GM23338 (cell line): ENCODE measurements at regions not wholly inside any gene's neighbourhood (a gene's known extent, or its start where the extent isn't known, plus 50 kb on each side); places are given as distances from the start of the nearest gene placed in this dataset.

Experiments
- ATAC-seq: fragments of 200-7000 bp; cut with Tn5 transposase; 3 replicates; pipeline ENCODE4 v1.9.1; 2020
- DNase-seq: peaks from one replicate; pipeline ENCODE4 v3.0.0-alpha.2; 2015; ENCODE audit warnings: low spot score
- H2AFZ ChIP-seq: fragments of 200-600 bp; sonication (generic); 2 replicates; pipeline ENCODE4 v1.8.0; 2016; ENCODE audit warnings: antibody characterized with exemption, mild to moderate bottlenecking, moderate library complexity
- H3F3A ChIP-seq: fragments of 200-600 bp; sonication (generic); replicated peaks from 2 replicates; pipeline ENCODE4 v1.8.0; 2017; ENCODE audit warnings: antibody characterized with exemption, mixed run types, low read depth
- H3K27ac ChIP-seq: fragments of 200-600 bp; sonication (generic); 2 replicates; pipeline ENCODE4 v1.6.1; 2016; ENCODE audit warnings: low read depth
- H3K27me3 ChIP-seq: fragments of 200-600 bp; sonication (generic); 2 replicates; pipeline ENCODE4 v1.8.0; 2016; ENCODE audit warnings: mild to moderate bottlenecking, mixed run types, moderate library complexity; ENCODE audit not compliant: insufficient read depth
- H3K36me3 ChIP-seq: fragments of 200-600 bp; sonication (generic); 2 replicates; pipeline ENCODE4 v1.8.0; 2016; ENCODE audit warnings: mild to moderate bottlenecking; ENCODE audit not compliant: insufficient read depth
- H3K4me1 ChIP-seq: fragments of 200-600 bp; sonication (generic); 2 replicates; pipeline ENCODE4 v1.8.0; 2016; ENCODE audit warnings: mild to moderate bottlenecking, moderate library complexity; ENCODE audit not compliant: insufficient read depth
- H3K4me2 ChIP-seq: fragments of 200-600 bp; sonication (generic); 2 replicates; pipeline ENCODE4 v1.7.1; 2017; ENCODE audit warnings: mixed run types
- H3K4me3 ChIP-seq: fragments of 200-600 bp; sonication (generic); 2 replicates; pipeline ENCODE4 v1.6.1; 2016; ENCODE audit warnings: mixed run types
- H3K79me2 ChIP-seq: fragments of 200-600 bp; sonication (generic); replicated peaks from 2 replicates; pipeline ENCODE4 v1.8.0; 2017; ENCODE audit warnings: mild to moderate bottlenecking; ENCODE audit not compliant: insufficient read depth
- H3K9me2 ChIP-seq: fragments of 200-600 bp; sonication (generic); 2 replicates; pipeline ENCODE4 v1.8.0; 2017; ENCODE audit not compliant: insufficient read depth
- H4K20me1 ChIP-seq: fragments of 200-600 bp; sonication (generic); replicated peaks from 2 replicates; pipeline ENCODE4 v1.8.0; 2017; ENCODE audit warnings: mild to moderate bottlenecking; ENCODE audit not compliant: insufficient read depth
- H3K27ac Mint-ChIP-seq: 2 replicates; pipeline ENCODE4 v1.8.0; 2020; ENCODE audit warnings: inconsistent platforms, mild to moderate bottlenecking, moderate library complexity, mixed read lengths
- H3K27me3 Mint-ChIP-seq: 3 replicates; pipeline ENCODE4 v1.8.0; 2022; ENCODE audit warnings: low read depth, mild to moderate bottlenecking, moderate library complexity, mixed read lengths, inconsistent platforms; ENCODE audit not compliant: insufficient read depth, poor library complexity
- H3K36me3 Mint-ChIP-seq: 3 replicates; pipeline ENCODE4 v1.8.0; 2021; ENCODE audit warnings: low read depth, mild to moderate bottlenecking, inconsistent platforms, moderate library complexity, mixed read lengths
- H3K4me1 Mint-ChIP-seq: 3 replicates; pipeline ENCODE4 v1.8.0; 2020; ENCODE audit warnings: mild to moderate bottlenecking, inconsistent platforms, mixed read lengths
- H3K4me3 Mint-ChIP-seq: 3 replicates; pipeline ENCODE4 v1.8.0; 2021; ENCODE audit warnings: moderate library complexity, mild to moderate bottlenecking, inconsistent platforms, mixed read lengths
- H3K9me3 Mint-ChIP-seq: 3 replicates; pipeline ENCODE4 v1.8.0; 2020; ENCODE audit warnings: moderate library complexity, mild to moderate bottlenecking, inconsistent platforms, mixed read lengths
- CREB1 ChIP-seq: fragments of 250-450 bp; sonication (Bioruptor Pico); IDR thresholded peaks from 2 replicates; pipeline ENCODE4 v1.5.0; 2020; ENCODE audit warnings: low read depth, mild to moderate bottlenecking, moderate library complexity
- EZH2 ChIP-seq: fragments of 200-600 bp; sonication (generic); IDR thresholded peaks from one replicate; pipeline ENCODE4 v1.8.0; 2017; ENCODE audit warnings: antibody characterized with exemption, mild to moderate bottlenecking, low read depth; ENCODE audit not compliant: unreplicated experiment
- EZH2phosphoT487 ChIP-seq: fragments of 200-600 bp; sonication (generic); IDR thresholded peaks from one replicate; pipeline ENCODE4 v1.8.1; 2018; ENCODE audit warnings: antibody characterized with exemption; ENCODE audit not compliant: unreplicated experiment
- JUNB ChIP-seq: IDR thresholded peaks from one replicate; pipeline ENCODE4 v1.6.1; 2016; ENCODE audit warnings: antibody characterized with exemption; ENCODE audit not compliant: unreplicated experiment
- NANOG ChIP-seq: IDR thresholded peaks from 2 replicates; pipeline ENCODE4 v1.6.1; 2016; ENCODE audit warnings: antibody characterized with exemption, borderline replicate concordance
- POLR2AphosphoS5 ChIP-seq: IDR thresholded peaks from 2 replicates; pipeline ENCODE4 v1.6.1; 2016; ENCODE audit warnings: antibody characterized with exemption, low read depth
- STAT1 ChIP-seq: IDR thresholded peaks from one replicate; pipeline ENCODE4 v1.6.1; 2016; ENCODE audit warnings: antibody characterized with exemption; ENCODE audit not compliant: unreplicated experiment
- ZNF114 ChIP-seq: fragments of 250-450 bp; sonication (Bioruptor Pico); IDR thresholded peaks from 2 replicates; pipeline ENCODE4 v1.5.0; 2020; ENCODE audit warnings: mild to moderate bottlenecking, moderate library complexity
- ZNF331 ChIP-seq: fragments of 250-450 bp; sonication (Bioruptor Pico); IDR thresholded peaks from 2 replicates; pipeline ENCODE4 v1.5.0; 2020; ENCODE audit warnings: low read depth, mild to moderate bottlenecking, moderate library complexity
- TF ChIP-seq, protein P1 (sequence below), 2 experiments: fragments of 200-600 bp in 1 of 2; sonication (generic) in 1 of 2; conservative IDR thresholded peaks; 2 replicates each; pipeline versions ENCODE4 v1.5.1 to v1.6.1; 2016 to 2017; ENCODE audit warnings: antibody characterized with exemption in 2 of 2, low read depth in 2 of 2, mild to moderate bottlenecking in 2 of 2, moderate library complexity in 1 of 2
- TF ChIP-seq, protein P2 (sequence below): IDR thresholded peaks from 2 replicates; pipeline ENCODE4 v1.6.1; 2016; ENCODE audit warnings: antibody characterized with exemption
- TF ChIP-seq, protein P3 (sequence below): fragments of 250-450 bp; sonication (Bioruptor Pico); IDR thresholded peaks from 2 replicates; pipeline ENCODE4 v1.5.0; 2020; ENCODE audit warnings: mild to moderate bottlenecking, moderate library complexity
- TF ChIP-seq, protein P4 (sequence below): IDR thresholded peaks from one replicate; pipeline ENCODE4 v1.6.1; 2018; ENCODE audit warnings: antibody characterized with exemption; ENCODE audit not compliant: unreplicated experiment

DNA sequence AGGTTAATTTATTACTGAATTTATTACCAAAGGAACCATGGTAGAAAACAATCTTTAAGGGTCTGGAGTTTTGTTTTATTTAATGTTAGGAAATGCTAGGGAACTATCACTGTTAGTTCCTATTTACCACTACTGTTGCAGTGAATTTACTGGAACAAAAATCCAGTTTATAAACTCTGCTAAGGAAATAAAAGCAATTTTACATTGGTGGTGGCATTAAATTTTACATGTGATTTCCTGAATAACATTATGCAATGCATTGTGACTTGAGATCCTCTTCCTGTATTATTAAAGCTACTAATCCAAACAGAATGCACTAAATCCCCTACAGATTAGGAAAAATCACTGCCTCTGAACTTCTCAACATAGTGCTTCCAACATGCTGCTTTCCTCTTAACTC, 599.5 kb upstream of the PTGER4 start:
- no peaks in the 10 kb centered on the region for H3K79me2 ChIP-seq
- no peak overlapping the region for H3K4me2 ChIP-seq
- no peak for ATAC-seq
- Mint-ChIP-seq H3K36me3 (peaks cover 15% of the 10 kb centered on the region; the same call in 2 of the 3 replicates), H3K4me1 (no peaks in the 10 kb centered on the region), H3K4me3 (no peak overlapping the region), H3K27me3 (no peaks in the 10 kb centered on the region), H3K27ac (no peak overlapping the region), H3K9me3 (peaks cover 39% of the 10 kb centered on the region)
- no peak overlapping the region for H3K27ac ChIP-seq
- TF ChIP-seq, protein P1, sequence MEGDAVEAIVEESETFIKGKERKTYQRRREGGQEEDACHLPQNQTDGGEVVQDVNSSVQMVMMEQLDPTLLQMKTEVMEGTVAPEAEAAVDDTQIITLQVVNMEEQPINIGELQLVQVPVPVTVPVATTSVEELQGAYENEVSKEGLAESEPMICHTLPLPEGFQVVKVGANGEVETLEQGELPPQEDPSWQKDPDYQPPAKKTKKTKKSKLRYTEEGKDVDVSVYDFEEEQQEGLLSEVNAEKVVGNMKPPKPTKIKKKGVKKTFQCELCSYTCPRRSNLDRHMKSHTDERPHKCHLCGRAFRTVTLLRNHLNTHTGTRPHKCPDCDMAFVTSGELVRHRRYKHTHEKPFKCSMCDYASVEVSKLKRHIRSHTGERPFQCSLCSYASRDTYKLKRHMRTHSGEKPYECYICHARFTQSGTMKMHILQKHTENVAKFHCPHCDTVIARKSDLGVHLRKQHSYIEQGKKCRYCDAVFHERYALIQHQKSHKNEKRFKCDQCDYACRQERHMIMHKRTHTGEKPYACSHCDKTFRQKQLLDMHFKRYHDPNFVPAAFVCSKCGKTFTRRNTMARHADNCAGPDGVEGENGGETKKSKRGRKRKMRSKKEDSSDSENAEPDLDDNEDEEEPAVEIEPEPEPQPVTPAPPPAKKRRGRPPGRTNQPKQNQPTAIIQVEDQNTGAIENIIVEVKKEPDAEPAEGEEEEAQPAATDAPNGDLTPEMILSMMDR (conservative IDR thresholded peaks at IDR 0.05; ENCODE audit: low read depth in 2 of 2): no peak
- TF ChIP-seq, protein P2, sequence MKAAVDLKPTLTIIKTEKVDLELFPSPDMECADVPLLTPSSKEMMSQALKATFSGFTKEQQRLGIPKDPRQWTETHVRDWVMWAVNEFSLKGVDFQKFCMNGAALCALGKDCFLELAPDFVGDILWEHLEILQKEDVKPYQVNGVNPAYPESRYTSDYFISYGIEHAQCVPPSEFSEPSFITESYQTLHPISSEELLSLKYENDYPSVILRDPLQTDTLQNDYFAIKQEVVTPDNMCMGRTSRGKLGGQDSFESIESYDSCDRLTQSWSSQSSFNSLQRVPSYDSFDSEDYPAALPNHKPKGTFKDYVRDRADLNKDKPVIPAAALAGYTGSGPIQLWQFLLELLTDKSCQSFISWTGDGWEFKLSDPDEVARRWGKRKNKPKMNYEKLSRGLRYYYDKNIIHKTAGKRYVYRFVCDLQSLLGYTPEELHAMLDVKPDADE: no peak
- TF ChIP-seq POLR2AphosphoS5: no peak
- no peak for TF ChIP-seq ZNF114 (CRISPR knock-in tag)
- TF ChIP-seq ZNF331 (CRISPR knock-in tag): no peak
- no peak for TF ChIP-seq EZH2
- TF ChIP-seq NANOG: no peak
- no peak for TF ChIP-seq EZH2phosphoT487
- TF ChIP-seq, protein P3, sequence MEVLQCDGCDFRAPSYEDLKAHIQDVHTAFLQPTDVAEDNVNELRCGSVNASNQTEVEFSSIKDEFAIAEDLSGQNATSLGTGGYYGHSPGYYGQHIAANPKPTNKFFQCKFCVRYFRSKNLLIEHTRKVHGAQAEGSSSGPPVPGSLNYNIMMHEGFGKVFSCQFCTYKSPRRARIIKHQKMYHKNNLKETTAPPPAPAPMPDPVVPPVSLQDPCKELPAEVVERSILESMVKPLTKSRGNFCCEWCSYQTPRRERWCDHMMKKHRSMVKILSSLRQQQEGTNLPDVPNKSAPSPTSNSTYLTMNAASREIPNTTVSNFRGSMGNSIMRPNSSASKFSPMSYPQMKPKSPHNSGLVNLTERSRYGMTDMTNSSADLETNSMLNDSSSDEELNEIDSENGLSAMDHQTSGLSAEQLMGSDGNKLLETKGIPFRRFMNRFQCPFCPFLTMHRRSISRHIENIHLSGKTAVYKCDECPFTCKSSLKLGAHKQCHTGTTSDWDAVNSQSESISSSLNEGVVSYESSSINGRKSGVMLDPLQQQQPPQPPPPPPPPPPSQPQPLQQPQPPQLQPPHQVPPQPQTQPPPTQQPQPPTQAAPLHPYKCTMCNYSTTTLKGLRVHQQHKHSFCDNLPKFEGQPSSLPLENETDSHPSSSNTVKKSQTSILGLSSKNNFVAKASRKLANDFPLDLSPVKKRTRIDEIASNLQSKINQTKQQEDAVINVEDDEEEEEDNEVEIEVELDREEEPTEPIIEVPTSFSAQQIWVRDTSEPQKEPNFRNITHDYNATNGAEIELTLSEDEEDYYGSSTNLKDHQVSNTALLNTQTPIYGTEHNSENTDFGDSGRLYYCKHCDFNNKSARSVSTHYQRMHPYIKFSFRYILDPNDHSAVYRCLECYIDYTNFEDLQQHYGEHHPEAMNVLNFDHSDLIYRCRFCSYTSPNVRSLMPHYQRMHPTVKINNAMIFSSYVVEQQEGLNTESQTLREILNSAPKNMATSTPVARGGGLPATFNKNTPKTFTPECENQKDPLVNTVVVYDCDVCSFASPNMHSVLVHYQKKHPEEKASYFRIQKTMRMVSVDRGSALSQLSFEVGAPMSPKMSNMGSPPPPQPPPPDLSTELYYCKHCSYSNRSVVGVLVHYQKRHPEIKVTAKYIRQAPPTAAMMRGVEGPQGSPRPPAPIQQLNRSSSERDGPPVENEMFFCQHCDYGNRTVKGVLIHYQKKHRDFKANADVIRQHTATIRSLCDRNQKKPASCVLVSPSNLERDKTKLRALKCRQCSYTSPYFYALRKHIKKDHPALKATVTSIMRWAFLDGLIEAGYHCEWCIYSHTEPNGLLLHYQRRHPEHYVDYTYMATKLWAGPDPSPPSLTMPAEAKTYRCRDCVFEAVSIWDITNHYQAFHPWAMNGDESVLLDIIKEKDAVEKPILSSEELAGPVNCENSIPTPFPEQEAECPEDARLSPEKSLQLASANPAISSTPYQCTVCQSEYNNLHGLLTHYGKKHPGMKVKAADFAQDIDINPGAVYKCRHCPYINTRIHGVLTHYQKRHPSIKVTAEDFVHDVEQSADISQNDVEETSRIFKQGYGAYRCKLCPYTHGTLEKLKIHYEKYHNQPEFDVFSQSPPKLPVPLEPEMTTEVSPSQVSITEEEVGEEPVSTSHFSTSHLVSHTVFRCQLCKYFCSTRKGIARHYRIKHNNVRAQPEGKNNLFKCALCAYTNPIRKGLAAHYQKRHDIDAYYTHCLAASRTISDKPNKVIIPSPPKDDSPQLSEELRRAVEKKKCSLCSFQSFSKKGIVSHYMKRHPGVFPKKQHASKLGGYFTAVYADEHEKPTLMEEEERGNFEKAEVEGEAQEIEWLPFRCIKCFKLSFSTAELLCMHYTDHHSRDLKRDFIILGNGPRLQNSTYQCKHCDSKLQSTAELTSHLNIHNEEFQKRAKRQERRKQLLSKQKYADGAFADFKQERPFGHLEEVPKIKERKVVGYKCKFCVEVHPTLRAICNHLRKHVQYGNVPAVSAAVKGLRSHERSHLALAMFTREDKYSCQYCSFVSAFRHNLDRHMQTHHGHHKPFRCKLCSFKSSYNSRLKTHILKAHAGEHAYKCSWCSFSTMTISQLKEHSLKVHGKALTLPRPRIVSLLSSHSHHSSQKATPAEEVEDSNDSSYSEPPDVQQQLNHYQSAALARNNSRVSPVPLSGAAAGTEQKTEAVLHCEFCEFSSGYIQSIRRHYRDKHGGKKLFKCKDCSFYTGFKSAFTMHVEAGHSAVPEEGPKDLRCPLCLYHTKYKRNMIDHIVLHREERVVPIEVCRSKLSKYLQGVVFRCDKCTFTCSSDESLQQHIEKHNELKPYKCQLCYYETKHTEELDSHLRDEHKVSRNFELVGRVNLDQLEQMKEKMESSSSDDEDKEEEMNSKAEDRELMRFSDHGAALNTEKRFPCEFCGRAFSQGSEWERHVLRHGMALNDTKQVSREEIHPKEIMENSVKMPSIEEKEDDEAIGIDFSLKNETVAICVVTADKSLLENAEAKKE: no peak
- no peak for TF ChIP-seq JUNB
- no peak for TF ChIP-seq CREB1 (CRISPR knock-in tag)
- no peak for TF ChIP-seq STAT1
- TF ChIP-seq, protein P4, sequence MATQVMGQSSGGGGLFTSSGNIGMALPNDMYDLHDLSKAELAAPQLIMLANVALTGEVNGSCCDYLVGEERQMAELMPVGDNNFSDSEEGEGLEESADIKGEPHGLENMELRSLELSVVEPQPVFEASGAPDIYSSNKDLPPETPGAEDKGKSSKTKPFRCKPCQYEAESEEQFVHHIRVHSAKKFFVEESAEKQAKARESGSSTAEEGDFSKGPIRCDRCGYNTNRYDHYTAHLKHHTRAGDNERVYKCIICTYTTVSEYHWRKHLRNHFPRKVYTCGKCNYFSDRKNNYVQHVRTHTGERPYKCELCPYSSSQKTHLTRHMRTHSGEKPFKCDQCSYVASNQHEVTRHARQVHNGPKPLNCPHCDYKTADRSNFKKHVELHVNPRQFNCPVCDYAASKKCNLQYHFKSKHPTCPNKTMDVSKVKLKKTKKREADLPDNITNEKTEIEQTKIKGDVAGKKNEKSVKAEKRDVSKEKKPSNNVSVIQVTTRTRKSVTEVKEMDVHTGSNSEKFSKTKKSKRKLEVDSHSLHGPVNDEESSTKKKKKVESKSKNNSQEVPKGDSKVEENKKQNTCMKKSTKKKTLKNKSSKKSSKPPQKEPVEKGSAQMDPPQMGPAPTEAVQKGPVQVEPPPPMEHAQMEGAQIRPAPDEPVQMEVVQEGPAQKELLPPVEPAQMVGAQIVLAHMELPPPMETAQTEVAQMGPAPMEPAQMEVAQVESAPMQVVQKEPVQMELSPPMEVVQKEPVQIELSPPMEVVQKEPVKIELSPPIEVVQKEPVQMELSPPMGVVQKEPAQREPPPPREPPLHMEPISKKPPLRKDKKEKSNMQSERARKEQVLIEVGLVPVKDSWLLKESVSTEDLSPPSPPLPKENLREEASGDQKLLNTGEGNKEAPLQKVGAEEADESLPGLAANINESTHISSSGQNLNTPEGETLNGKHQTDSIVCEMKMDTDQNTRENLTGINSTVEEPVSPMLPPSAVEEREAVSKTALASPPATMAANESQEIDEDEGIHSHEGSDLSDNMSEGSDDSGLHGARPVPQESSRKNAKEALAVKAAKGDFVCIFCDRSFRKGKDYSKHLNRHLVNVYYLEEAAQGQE: no peak
- no peaks in the 10 kb centered on the region for H4K20me1 ChIP-seq
- no peak for DNase-seq
- H3K36me3 ChIP-seq: no peaks in the 10 kb centered on the region
- no peak overlapping the region for H3K4me3 ChIP-seq
- H3K27me3 ChIP-seq: no peaks in the 10 kb centered on the region
- H3K9me2 ChIP-seq: peaks cover 4% of the 10 kb centered on the region
- no peak overlapping the region for H2AFZ ChIP-seq
- H3F3A ChIP-seq: no peaks in the 10 kb centered on the region
- H3K4me1 ChIP-seq: 0 out of 2 replicates have a peak, but pooled peaks cover 2% of the 10 kb centered on the region
